Calu3 (cell line): ENCODE measurements at regions not wholly inside any gene's neighbourhood (a gene's known extent, or its start where the extent isn't known, plus 50 kb on each side); places are given as distances from the start of the nearest gene placed in this dataset.

Experiments
- BruUV-seq: library from RNA; stranded (reverse); fragments of 400-500 nt; replicated peaks from 2 replicates; lab custom pipeline; 2021; lab: Mats Ljungman, UMichigan
- CTCF ChIA-PET: fragments of 300-600 bp; sonication (Branson Sonifier 250); formaldehyde crosslinking; loops from one replicate; lab custom pipeline; 2022; ENCODE audit warnings: antibody characterized with exemption; lab: Charles Lee
- DNase-seq: peaks from one replicate; pipeline ENCODE4 v3.0.0; 2022
- H3K27ac Mint-ChIP-seq: one replicate; pipeline ENCODE4 v1.8.0; 2022; ENCODE audit warnings: mixed read lengths; ENCODE audit not compliant: unreplicated experiment
- H3K27me3 Mint-ChIP-seq: one replicate; pipeline ENCODE4 v1.8.0; 2022; ENCODE audit warnings: mixed read lengths; ENCODE audit not compliant: unreplicated experiment
- H3K36me3 Mint-ChIP-seq: one replicate; pipeline ENCODE4 v1.8.0; 2022; ENCODE audit warnings: mild to moderate bottlenecking, moderate library complexity, mixed read lengths; ENCODE audit not compliant: insufficient read depth, unreplicated experiment
- H3K4me1 Mint-ChIP-seq: one replicate; pipeline ENCODE4 v1.8.0; 2022; ENCODE audit warnings: mild to moderate bottlenecking, low read depth, mixed read lengths; ENCODE audit not compliant: unreplicated experiment
- H3K4me3 Mint-ChIP-seq: one replicate; pipeline ENCODE4 v1.8.0; 2022; ENCODE audit warnings: mild to moderate bottlenecking, low read depth, moderate library complexity, mixed read lengths; ENCODE audit not compliant: unreplicated experiment
- H3K9me3 Mint-ChIP-seq: one replicate; pipeline ENCODE4 v1.8.0; 2022; ENCODE audit warnings: low read depth, mixed read lengths; ENCODE audit not compliant: unreplicated experiment
- CTCF ChIP-seq: fragments of 200-600 bp; IDR thresholded peaks from one replicate; pipeline ENCODE4 v1.8.0; 2022; ENCODE audit warnings: antibody characterized with exemption; ENCODE audit not compliant: unreplicated experiment
- intact Hi-C: fragments of 100-400 bp; cut with micrococcal nuclease; formaldehyde crosslinking; loops from one replicate; pipeline ENCODE4 v1.10.0; 2022; ENCODE audit not compliant: unreplicated experiment

GRCh38 chr13:47303626-47304025 is 406.8 kb upstream of the HTR2A start:
- Mint-ChIP-seq H3K27me3 (no peaks in the 10 kb centered on the region), H3K36me3 (no peaks in the 10 kb centered on the region), H3K4me1 (no peaks in the 10 kb centered on the region), H3K4me3 (no peak overlapping the region), H3K27ac (no peak overlapping the region), H3K9me3 (no peaks in the 10 kb centered on the region)
- DNase-seq: no peak
- BruUV-seq: no TSS peak
- CTCF ChIA-PET: no interaction called here
- no peak for TF ChIP-seq CTCF
- intact Hi-C loops: no loop called here

GRCh38 chr13:47299304-47299703 is 402.5 kb upstream of the HTR2A start:
- H3K36me3 Mint-ChIP-seq: no peaks in the 10 kb centered on the region
- H3K4me1 Mint-ChIP-seq: no peaks in the 10 kb centered on the region
- H3K27ac Mint-ChIP-seq: no peak overlapping the region
- CTCF ChIA-PET: no interaction called here
- no peak for TF ChIP-seq CTCF
- H3K9me3 Mint-ChIP-seq: no peaks in the 10 kb centered on the region
- intact Hi-C loops: no loop called here
- no peaks in the 10 kb centered on the region for H3K27me3 Mint-ChIP-seq
- BruUV-seq: no TSS peak
- H3K4me3 Mint-ChIP-seq: no peak overlapping the region
- no peak for DNase-seq

- Mint-ChIP-seq H3K27me3 (no peaks in the 10 kb centered on the region), H3K4me3 (no peak overlapping the region), H3K4me1 (no peaks in the 10 kb centered on the region), H3K36me3 (no peaks in the 10 kb centered on the region), H3K9me3 (no peaks in the 10 kb centered on the region), H3K27ac (no peak overlapping the region)
- intact Hi-C loops: no loop called here
- BruUV-seq: no TSS peak
- no peak for TF ChIP-seq CTCF
- CTCF ChIA-PET: no interaction called here
- no peak for DNase-seq
Observed at GRCh38 chr13:47298506-47298905, 401.7 kb upstream of the HTR2A start.

- Mint-ChIP-seq H3K36me3 (no peaks in the 10 kb centered on the region), H3K27me3 (no peaks in the 10 kb centered on the region), H3K27ac (no peak overlapping the region), H3K4me3 (no peak overlapping the region), H3K9me3 (no peaks in the 10 kb centered on the region), H3K4me1 (peaks cover 9% of the 10 kb centered on the region)
- DNase-seq: no peak
- BruUV-seq: no TSS peak
- CTCF ChIA-PET: no interaction called here
- TF ChIP-seq CTCF: no peak
- intact Hi-C loops: no loop called here
Observed at GRCh38 chr13:47294691-47295090, 397.8 kb upstream of the HTR2A start.
